ENCODE measurements at regions not wholly inside any gene's neighbourhood (a gene's known extent, or its start where the extent isn't known, plus 50 kb on each side); places are given as distances from the start of the nearest gene placed in this dataset.

GRCh38 chr3:31093606-31094005, 199.1 kb upstream of the GADL1 start:
- no peak for TF ChIP-seq CTCF (conservative IDR thresholded peaks at IDR 0.05; ENCODE audit: low read length)
- no peak for TF ChIP-seq EZH2phosphoT487 (IDR thresholded peaks at IDR 0.05; ENCODE audit: borderline replicate concordance)

All from Loucy (cell line).